GM23338 (cell line): ENCODE measurements at regions not wholly inside any gene's neighbourhood (a gene's known extent, or its start where the extent isn't known, plus 50 kb on each side); places are given as distances from the start of the nearest gene placed in this dataset.
A peak's percentile ranks its signal among the peaks of the same experiment; 100 is the strongest.

Experiments used
- ATAC-seq: fragments of 200-7000 bp; cut with Tn5 transposase; 3 replicates; pipeline ENCODE4 v1.9.1; 2020
- DNase-seq: peaks from one replicate; pipeline ENCODE4 v3.0.0-alpha.2; 2015; ENCODE audit warnings: low spot score
- H2AFZ ChIP-seq: fragments of 200-600 bp; sonication (generic); 2 replicates; pipeline ENCODE4 v1.8.0; 2016; ENCODE audit warnings: antibody characterized with exemption, mild to moderate bottlenecking, moderate library complexity
- H3F3A ChIP-seq: fragments of 200-600 bp; sonication (generic); replicated peaks from 2 replicates; pipeline ENCODE4 v1.8.0; 2017; ENCODE audit warnings: antibody characterized with exemption, mixed run types, low read depth
- H3K27ac ChIP-seq: fragments of 200-600 bp; sonication (generic); 2 replicates; pipeline ENCODE4 v1.6.1; 2016; ENCODE audit warnings: low read depth
- H3K27me3 ChIP-seq: fragments of 200-600 bp; sonication (generic); 2 replicates; pipeline ENCODE4 v1.8.0; 2016; ENCODE audit warnings: mild to moderate bottlenecking, mixed run types, moderate library complexity; ENCODE audit not compliant: insufficient read depth
- H3K36me3 ChIP-seq: fragments of 200-600 bp; sonication (generic); 2 replicates; pipeline ENCODE4 v1.8.0; 2016; ENCODE audit warnings: mild to moderate bottlenecking; ENCODE audit not compliant: insufficient read depth
- H3K4me1 ChIP-seq: fragments of 200-600 bp; sonication (generic); 2 replicates; pipeline ENCODE4 v1.8.0; 2016; ENCODE audit warnings: mild to moderate bottlenecking, moderate library complexity; ENCODE audit not compliant: insufficient read depth
- H3K4me2 ChIP-seq: fragments of 200-600 bp; sonication (generic); 2 replicates; pipeline ENCODE4 v1.7.1; 2017; ENCODE audit warnings: mixed run types
- H3K4me3 ChIP-seq: fragments of 200-600 bp; sonication (generic); 2 replicates; pipeline ENCODE4 v1.6.1; 2016; ENCODE audit warnings: mixed run types
- H3K79me2 ChIP-seq: fragments of 200-600 bp; sonication (generic); replicated peaks from 2 replicates; pipeline ENCODE4 v1.8.0; 2017; ENCODE audit warnings: mild to moderate bottlenecking; ENCODE audit not compliant: insufficient read depth
- H3K9me2 ChIP-seq: fragments of 200-600 bp; sonication (generic); 2 replicates; pipeline ENCODE4 v1.8.0; 2017; ENCODE audit not compliant: insufficient read depth
- H4K20me1 ChIP-seq: fragments of 200-600 bp; sonication (generic); replicated peaks from 2 replicates; pipeline ENCODE4 v1.8.0; 2017; ENCODE audit warnings: mild to moderate bottlenecking; ENCODE audit not compliant: insufficient read depth
- H3K27ac Mint-ChIP-seq: 2 replicates; pipeline ENCODE4 v1.8.0; 2020; ENCODE audit warnings: inconsistent platforms, mild to moderate bottlenecking, moderate library complexity, mixed read lengths
- H3K27me3 Mint-ChIP-seq: 3 replicates; pipeline ENCODE4 v1.8.0; 2022; ENCODE audit warnings: low read depth, mild to moderate bottlenecking, moderate library complexity, mixed read lengths, inconsistent platforms; ENCODE audit not compliant: insufficient read depth, poor library complexity
- H3K36me3 Mint-ChIP-seq: 3 replicates; pipeline ENCODE4 v1.8.0; 2021; ENCODE audit warnings: low read depth, mild to moderate bottlenecking, inconsistent platforms, moderate library complexity, mixed read lengths
- H3K4me1 Mint-ChIP-seq: 3 replicates; pipeline ENCODE4 v1.8.0; 2020; ENCODE audit warnings: mild to moderate bottlenecking, inconsistent platforms, mixed read lengths
- H3K4me3 Mint-ChIP-seq: 3 replicates; pipeline ENCODE4 v1.8.0; 2021; ENCODE audit warnings: moderate library complexity, mild to moderate bottlenecking, inconsistent platforms, mixed read lengths
- H3K9me3 Mint-ChIP-seq: 3 replicates; pipeline ENCODE4 v1.8.0; 2020; ENCODE audit warnings: moderate library complexity, mild to moderate bottlenecking, inconsistent platforms, mixed read lengths
- CREB1 ChIP-seq: fragments of 250-450 bp; sonication (Bioruptor Pico); IDR thresholded peaks from 2 replicates; pipeline ENCODE4 v1.5.0; 2020; ENCODE audit warnings: low read depth, mild to moderate bottlenecking, moderate library complexity
- EZH2 ChIP-seq: fragments of 200-600 bp; sonication (generic); IDR thresholded peaks from one replicate; pipeline ENCODE4 v1.8.0; 2017; ENCODE audit warnings: antibody characterized with exemption, mild to moderate bottlenecking, low read depth; ENCODE audit not compliant: unreplicated experiment
- EZH2phosphoT487 ChIP-seq: fragments of 200-600 bp; sonication (generic); IDR thresholded peaks from one replicate; pipeline ENCODE4 v1.8.1; 2018; ENCODE audit warnings: antibody characterized with exemption; ENCODE audit not compliant: unreplicated experiment
- JUNB ChIP-seq: IDR thresholded peaks from one replicate; pipeline ENCODE4 v1.6.1; 2016; ENCODE audit warnings: antibody characterized with exemption; ENCODE audit not compliant: unreplicated experiment
- NANOG ChIP-seq: IDR thresholded peaks from 2 replicates; pipeline ENCODE4 v1.6.1; 2016; ENCODE audit warnings: antibody characterized with exemption, borderline replicate concordance
- POLR2AphosphoS5 ChIP-seq: IDR thresholded peaks from 2 replicates; pipeline ENCODE4 v1.6.1; 2016; ENCODE audit warnings: antibody characterized with exemption, low read depth
- REST ChIP-seq: IDR thresholded peaks from one replicate; pipeline ENCODE4 v1.6.1; 2018; ENCODE audit warnings: antibody characterized with exemption; ENCODE audit not compliant: unreplicated experiment
- STAT1 ChIP-seq: IDR thresholded peaks from one replicate; pipeline ENCODE4 v1.6.1; 2016; ENCODE audit warnings: antibody characterized with exemption; ENCODE audit not compliant: unreplicated experiment
- ZNF114 ChIP-seq: fragments of 250-450 bp; sonication (Bioruptor Pico); IDR thresholded peaks from 2 replicates; pipeline ENCODE4 v1.5.0; 2020; ENCODE audit warnings: mild to moderate bottlenecking, moderate library complexity
- ZNF331 ChIP-seq: fragments of 250-450 bp; sonication (Bioruptor Pico); IDR thresholded peaks from 2 replicates; pipeline ENCODE4 v1.5.0; 2020; ENCODE audit warnings: low read depth, mild to moderate bottlenecking, moderate library complexity
- ZNF462 ChIP-seq: fragments of 250-450 bp; sonication (Bioruptor Pico); IDR thresholded peaks from 2 replicates; pipeline ENCODE4 v1.5.0; 2020; ENCODE audit warnings: mild to moderate bottlenecking, moderate library complexity
- TF ChIP-seq, protein P1 (sequence below): IDR thresholded peaks from 2 replicates; pipeline ENCODE4 v1.6.1; 2016; ENCODE audit warnings: antibody characterized with exemption
- TF ChIP-seq, protein P2 (sequence below), 2 experiments: fragments of 200-600 bp in 1 of 2; sonication (generic) in 1 of 2; conservative IDR thresholded peaks; 2 replicates each; pipeline versions ENCODE4 v1.5.1 to v1.6.1; 2016 to 2017; ENCODE audit warnings: antibody characterized with exemption in 2 of 2, low read depth in 2 of 2, mild to moderate bottlenecking in 2 of 2, moderate library complexity in 1 of 2

DNA sequence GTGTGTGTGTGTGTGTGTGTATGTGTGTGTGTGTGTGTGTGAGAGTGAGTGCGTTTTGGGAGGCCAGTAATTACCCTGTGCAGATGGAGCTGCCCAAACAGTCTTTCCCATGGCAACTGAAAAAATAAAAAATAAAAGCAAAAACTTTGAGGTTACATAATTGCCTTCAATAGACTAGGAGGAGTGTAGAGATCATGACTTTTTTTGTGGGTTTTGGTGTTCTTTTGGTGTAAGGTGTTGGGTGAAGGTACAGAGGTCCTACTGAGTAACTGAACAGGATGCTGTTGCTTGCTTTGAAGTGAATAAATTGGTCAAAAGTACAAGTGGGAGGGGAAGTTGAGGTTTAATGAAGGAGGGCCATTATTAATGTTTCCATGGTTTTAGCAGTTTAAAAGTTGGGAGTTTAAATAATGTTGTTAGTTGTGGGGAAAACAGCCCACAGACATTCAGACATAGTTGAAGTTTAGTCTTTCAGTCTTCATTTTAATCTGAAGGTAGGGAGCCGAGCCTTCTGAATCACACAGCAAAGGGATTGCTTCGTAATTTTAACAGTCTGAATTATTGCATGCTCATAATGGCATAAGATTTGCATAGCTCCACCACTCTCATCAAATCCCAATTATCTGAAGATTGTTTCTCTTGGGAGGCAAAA lies 251.4 kb downstream of the PRL start:
- ATAC-seq (no peak), DNase-seq (no peak)
- H3K4me3 Mint-ChIP-seq, result no peak overlapping the region
- peaks cover 20% of the 10 kb centered on the region for H3K4me1 Mint-ChIP-seq
- Histone ChIP-seq H2AFZ (no peak overlapping the region), H3K4me1 (no peaks in the 10 kb centered on the region; the same call in 1 of the 2 replicates), H3K36me3 (no peaks in the 10 kb centered on the region), H3K79me2 (peaks cover 10% of the 10 kb centered on the region; the same call in 1 of the 2 replicates), H3F3A (no peaks in the 10 kb centered on the region), H3K9me2 (peaks cover 3% of the 10 kb centered on the region; the same call in 1 of the 2 replicates), H3K4me3 (no peak overlapping the region), H3K4me2 (no peak overlapping the region), H4K20me1 (no peaks in the 10 kb centered on the region), H3K27me3 (no peaks in the 10 kb centered on the region), H3K27ac (no peak overlapping the region)
- H3K27ac Mint-ChIP-seq, result peak overlapping the region; percentile 58; the same call in 1 of the 2 replicates
- no peaks in the 10 kb centered on the region for H3K27me3 Mint-ChIP-seq
- 0 out of 3 replicates have a peak, but pooled peaks cover 1% of the 10 kb centered on the region for H3K9me3 Mint-ChIP-seq
- TF ChIP-seq POLR2AphosphoS5, result no peak
- no peak for TF ChIP-seq EZH2
- no peak for TF ChIP-seq STAT1
- no peak for TF ChIP-seq ZNF114 (CRISPR knock-in tag)
- no peak for TF ChIP-seq ZNF462 (CRISPR knock-in tag)
- TF ChIP-seq NANOG, result no peak
- no peak for TF ChIP-seq REST
- no peak for TF ChIP-seq JUNB
- TF ChIP-seq CREB1 (CRISPR knock-in tag), result no peak
- TF ChIP-seq ZNF331 (CRISPR knock-in tag), result no peak
- TF ChIP-seq EZH2phosphoT487, result no peak
- TF ChIP-seq, protein P1, sequence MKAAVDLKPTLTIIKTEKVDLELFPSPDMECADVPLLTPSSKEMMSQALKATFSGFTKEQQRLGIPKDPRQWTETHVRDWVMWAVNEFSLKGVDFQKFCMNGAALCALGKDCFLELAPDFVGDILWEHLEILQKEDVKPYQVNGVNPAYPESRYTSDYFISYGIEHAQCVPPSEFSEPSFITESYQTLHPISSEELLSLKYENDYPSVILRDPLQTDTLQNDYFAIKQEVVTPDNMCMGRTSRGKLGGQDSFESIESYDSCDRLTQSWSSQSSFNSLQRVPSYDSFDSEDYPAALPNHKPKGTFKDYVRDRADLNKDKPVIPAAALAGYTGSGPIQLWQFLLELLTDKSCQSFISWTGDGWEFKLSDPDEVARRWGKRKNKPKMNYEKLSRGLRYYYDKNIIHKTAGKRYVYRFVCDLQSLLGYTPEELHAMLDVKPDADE, result no peak
- TF ChIP-seq, protein P2, sequence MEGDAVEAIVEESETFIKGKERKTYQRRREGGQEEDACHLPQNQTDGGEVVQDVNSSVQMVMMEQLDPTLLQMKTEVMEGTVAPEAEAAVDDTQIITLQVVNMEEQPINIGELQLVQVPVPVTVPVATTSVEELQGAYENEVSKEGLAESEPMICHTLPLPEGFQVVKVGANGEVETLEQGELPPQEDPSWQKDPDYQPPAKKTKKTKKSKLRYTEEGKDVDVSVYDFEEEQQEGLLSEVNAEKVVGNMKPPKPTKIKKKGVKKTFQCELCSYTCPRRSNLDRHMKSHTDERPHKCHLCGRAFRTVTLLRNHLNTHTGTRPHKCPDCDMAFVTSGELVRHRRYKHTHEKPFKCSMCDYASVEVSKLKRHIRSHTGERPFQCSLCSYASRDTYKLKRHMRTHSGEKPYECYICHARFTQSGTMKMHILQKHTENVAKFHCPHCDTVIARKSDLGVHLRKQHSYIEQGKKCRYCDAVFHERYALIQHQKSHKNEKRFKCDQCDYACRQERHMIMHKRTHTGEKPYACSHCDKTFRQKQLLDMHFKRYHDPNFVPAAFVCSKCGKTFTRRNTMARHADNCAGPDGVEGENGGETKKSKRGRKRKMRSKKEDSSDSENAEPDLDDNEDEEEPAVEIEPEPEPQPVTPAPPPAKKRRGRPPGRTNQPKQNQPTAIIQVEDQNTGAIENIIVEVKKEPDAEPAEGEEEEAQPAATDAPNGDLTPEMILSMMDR (conservative IDR thresholded peaks at IDR 0.05; ENCODE audit: low read depth in 2 of 2), result no peak
- peaks cover 21% of the 10 kb centered on the region; the same call in 2 of the 3 replicates for H3K36me3 Mint-ChIP-seq
